ENCODE measurements at regions not wholly inside any gene's neighbourhood (a gene's known extent, or its start where the extent isn't known, plus 50 kb on each side); places are given as distances from the start of the nearest gene placed in this dataset.
"Not testable (repeated sequence)": the region's sequence is repeated elsewhere in the genome, so short reads cannot be mapped to it uniquely, and the experiment has no call there.

DNA sequence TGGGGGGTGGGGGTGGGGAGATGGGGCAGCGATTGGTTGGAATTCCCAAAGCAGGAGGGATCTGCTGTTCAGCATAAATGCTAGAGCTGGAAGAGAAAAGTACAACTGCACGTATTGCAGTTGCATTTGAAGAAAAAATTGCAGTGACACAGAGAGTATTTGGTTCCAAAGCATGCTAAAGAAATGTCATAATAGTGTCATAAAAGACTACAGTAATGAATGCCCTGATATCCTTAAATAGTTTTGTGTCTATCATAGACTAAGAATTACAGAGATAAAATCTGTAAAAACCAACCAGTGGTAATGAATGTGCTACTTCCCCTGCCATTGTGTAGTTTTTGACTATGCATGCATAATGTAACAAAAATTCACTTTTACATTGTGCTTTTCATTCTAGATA lies 693.6 kb upstream of the SLC35B3 start:
- peaks cover 59% of the 10 kb centered on the region for H3K4me1 ChIP-seq (ENCODE audit: insufficient read depth, low read length, poor library complexity, severe bottlenecking)
- intact Hi-C loops (cut with micrococcal nuclease; ENCODE audit: unreplicated experiment) = no loop called here
- H3K9me3 ChIP-seq (ENCODE audit: low read depth, low read length, poor library complexity, severe bottlenecking) = no peaks in the 10 kb centered on the region
- DNase-seq (ENCODE audit: low spot score) = peak; percentile 17
- POLR2A ChIA-PET (ENCODE audit: low non-redundant PET) = no interaction called here
- no TSS peak for BruUV-seq (replicated peaks)
- H3K27ac ChIP-seq (ENCODE audit: low read depth, low read length, poor library complexity, severe bottlenecking) = no peak overlapping the region
- CTCF ChIA-PET = no interaction called here
- no peaks in the 10 kb centered on the region for H3K36me3 ChIP-seq (ENCODE audit: insufficient read depth, low read length, poor library complexity, severe bottlenecking)
- no peaks in the 10 kb centered on the region for H3K27me3 ChIP-seq (replicated peaks; ENCODE audit: insufficient read depth, low read depth, low read length, poor library complexity)
- TF ChIP-seq EZH2 (IDR thresholded peaks at IDR 0.05; ENCODE audit: borderline replicate concordance, low read depth, low read length, poor library complexity, severe bottlenecking) (no peak), CTCF (conservative IDR thresholded peaks at IDR 0.05; ENCODE audit: low read depth, low read length) (no peak)
- H3K4me3 ChIP-seq (ENCODE audit: low read depth, low read length, poor library complexity, severe bottlenecking) = no peak overlapping the region

DNA sequence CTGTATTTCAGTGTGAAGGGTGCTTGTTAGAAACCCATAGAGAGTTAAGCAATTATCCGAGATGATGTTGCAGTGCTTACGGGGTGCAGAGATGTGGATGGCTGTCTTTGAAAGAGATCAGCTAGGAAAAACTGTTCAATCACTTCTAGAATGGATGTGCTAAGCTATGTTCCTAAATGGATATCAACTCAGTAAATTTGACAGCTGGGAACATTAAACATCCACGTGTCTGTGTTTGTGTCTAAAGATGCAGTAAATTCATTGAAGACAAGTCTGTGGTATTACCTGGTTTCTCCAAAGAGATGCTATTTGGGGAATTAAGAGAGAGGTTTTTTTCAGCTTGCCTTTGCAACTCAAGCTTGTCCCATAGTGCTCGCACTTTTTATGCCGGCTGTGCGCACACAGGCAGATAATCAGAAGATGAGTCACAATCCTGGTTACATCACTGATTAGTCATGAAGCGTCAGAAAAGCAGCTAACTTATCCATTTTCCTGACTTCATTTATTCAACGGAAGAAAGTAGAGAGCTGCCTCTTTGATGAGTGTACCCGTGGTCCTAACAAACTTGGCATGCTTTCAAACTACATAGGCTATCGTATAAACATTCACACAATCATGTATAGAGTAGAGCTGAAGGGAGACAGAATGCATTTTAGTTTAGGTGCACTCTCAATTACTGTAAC lies 691.7 kb upstream of the SLC35B3 start:
- no TSS peak for BruUV-seq (replicated peaks)
- Histone ChIP-seq H3K9me3 (ENCODE audit: low read depth, low read length, poor library complexity, severe bottlenecking) (no peaks in the 10 kb centered on the region), H3K36me3 (ENCODE audit: insufficient read depth, low read length, poor library complexity, severe bottlenecking) (no peaks in the 10 kb centered on the region), H3K27me3 (replicated peaks; ENCODE audit: insufficient read depth, low read depth, low read length, poor library complexity) (no peaks in the 10 kb centered on the region), H3K4me3 (ENCODE audit: low read depth, low read length, poor library complexity, severe bottlenecking) (no peak overlapping the region), H3K4me1 (ENCODE audit: insufficient read depth, low read length, poor library complexity, severe bottlenecking) (peaks cover 40% of the 10 kb centered on the region), H3K27ac (ENCODE audit: low read depth, low read length, poor library complexity, severe bottlenecking) (no peak overlapping the region)
- TF ChIP-seq EZH2 (IDR thresholded peaks at IDR 0.05; ENCODE audit: borderline replicate concordance, low read depth, low read length, poor library complexity, severe bottlenecking) (no peak), CTCF (conservative IDR thresholded peaks at IDR 0.05; ENCODE audit: low read depth, low read length) (no peak)
- peak; percentile 88 for DNase-seq (ENCODE audit: low spot score)
- intact Hi-C loops (cut with micrococcal nuclease; ENCODE audit: unreplicated experiment) = no loop called here
- CTCF ChIA-PET = no interaction called here
- POLR2A ChIA-PET (ENCODE audit: low non-redundant PET) = no interaction called here

DNA sequence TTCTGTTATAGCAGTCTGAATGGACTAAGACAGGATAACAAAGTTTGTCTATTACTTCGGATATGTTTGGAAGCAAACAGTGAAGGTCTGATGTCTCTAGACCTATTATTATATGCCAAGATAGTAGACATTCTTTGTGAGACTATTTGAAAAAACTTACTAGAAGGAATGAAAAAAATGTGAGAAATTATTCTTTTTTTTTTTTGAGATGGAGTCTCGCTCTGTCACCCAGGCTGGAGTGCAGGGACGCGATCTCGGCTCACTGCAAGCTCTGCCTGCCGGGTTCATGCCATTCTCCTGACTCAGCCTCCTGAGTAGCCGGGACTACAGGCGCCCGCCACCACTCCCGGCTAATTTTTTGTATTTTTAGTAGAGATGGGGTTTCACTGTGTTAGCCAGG lies 690.7 kb upstream of the SLC35B3 start:
- H3K36me3 ChIP-seq (ENCODE audit: insufficient read depth, low read length, poor library complexity, severe bottlenecking); H3K27me3 ChIP-seq (replicated peaks; ENCODE audit: insufficient read depth, low read depth, low read length, poor library complexity); CTCF ChIA-PET; H3K4me3 ChIP-seq (ENCODE audit: low read depth, low read length, poor library complexity, severe bottlenecking); H3K9me3 ChIP-seq (ENCODE audit: low read depth, low read length, poor library complexity, severe bottlenecking); BruUV-seq (replicated peaks); DNase-seq (ENCODE audit: low spot score); intact Hi-C loops (cut with micrococcal nuclease; ENCODE audit: unreplicated experiment); H3K27ac ChIP-seq (ENCODE audit: low read depth, low read length, poor library complexity, severe bottlenecking); POLR2A ChIA-PET (ENCODE audit: low non-redundant PET): not testable (repeated sequence)
- H3K4me1 ChIP-seq (ENCODE audit: insufficient read depth, low read length, poor library complexity, severe bottlenecking) = peaks cover 34% of the 10 kb centered on the region

DNA sequence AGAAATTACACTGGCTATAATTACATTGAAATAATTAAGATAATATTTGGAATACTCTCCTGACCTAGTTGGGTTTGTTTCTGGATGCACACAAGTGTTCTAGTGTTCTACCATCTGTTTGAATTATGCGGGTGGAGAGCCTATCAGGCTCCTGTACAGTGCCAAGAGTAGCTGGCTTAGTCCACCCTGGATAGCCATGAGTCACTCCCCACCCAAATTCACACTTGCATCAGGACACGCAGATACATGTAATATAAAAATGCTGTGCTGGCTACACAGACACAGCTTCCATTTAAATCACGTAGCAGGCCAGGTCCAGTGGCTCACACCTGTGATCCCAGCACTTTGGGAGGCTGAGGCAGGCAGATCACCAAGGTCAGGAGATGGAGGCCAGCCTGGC lies 686.2 kb upstream of the SLC35B3 start:
- CTCF ChIA-PET = no interaction called here
- no TSS peak for BruUV-seq (replicated peaks)

More for the DNA sequence above, 686.2 kb upstream of the SLC35B3 start:
- H3K27ac ChIP-seq (ENCODE audit: low read depth, low read length, poor library complexity, severe bottlenecking) = no peak overlapping the region
- no peaks in the 10 kb centered on the region for H3K27me3 ChIP-seq (replicated peaks; ENCODE audit: insufficient read depth, low read depth, low read length, poor library complexity)
- POLR2A ChIA-PET (ENCODE audit: low non-redundant PET) = no interaction called here
- intact Hi-C loops (cut with micrococcal nuclease; ENCODE audit: unreplicated experiment) = no loop called here
- DNase-seq (ENCODE audit: low spot score) = no peak
- no peaks in the 10 kb centered on the region for H3K36me3 ChIP-seq (ENCODE audit: insufficient read depth, low read length, poor library complexity, severe bottlenecking)
- H3K4me3 ChIP-seq (ENCODE audit: low read depth, low read length, poor library complexity, severe bottlenecking) = no peak overlapping the region
- H3K9me3 ChIP-seq (ENCODE audit: low read depth, low read length, poor library complexity, severe bottlenecking) = no peaks in the 10 kb centered on the region
- H3K4me1 ChIP-seq (ENCODE audit: insufficient read depth, low read length, poor library complexity, severe bottlenecking) = peaks cover 3% of the 10 kb centered on the region
- TF ChIP-seq EZH2 (IDR thresholded peaks at IDR 0.05; ENCODE audit: borderline replicate concordance, low read depth, low read length, poor library complexity, severe bottlenecking) (no peak), CTCF (conservative IDR thresholded peaks at IDR 0.05; ENCODE audit: low read depth, low read length) (no peak)

Measured in A673 (cell line).